ENCODE measurements at regions not wholly inside any gene's neighbourhood (a gene's known extent, or its start where the extent isn't known, plus 50 kb on each side); places are given as distances from the start of the nearest gene placed in this dataset.
"Not testable (repeated sequence)": the region's sequence is repeated elsewhere in the genome, so short reads cannot be mapped to it uniquely, and the experiment has no call there.

- H3K36me3 Mint-ChIP-seq (ENCODE audit: low read depth), result no peaks in the 10 kb centered on the region
- no peak for TF ChIP-seq CTCF (conservative IDR thresholded peaks at IDR 0.05)
- no peaks in the 10 kb centered on the region for H3K27me3 Mint-ChIP-seq (ENCODE audit: low read depth)
Measured at GRCh38 chr20:11174861-11175260, 501.1 kb upstream of the JAG1 start.

GRCh38 chr20:11176431-11176830, 502.6 kb upstream of the JAG1 start:
- H3K4me3 Mint-ChIP-seq, result no peak overlapping the region
- H3K27ac Mint-ChIP-seq (ENCODE audit: unreplicated experiment), result no peak overlapping the region
- DNase-seq (ENCODE audit: low read depth, low spot score), result no peak
- H3K36me3 Mint-ChIP-seq (ENCODE audit: low read depth), result no peaks in the 10 kb centered on the region
- H3K4me1 Mint-ChIP-seq, result peaks cover 8% of the 10 kb centered on the region
- no peak for TF ChIP-seq CTCF (conservative IDR thresholded peaks at IDR 0.05)
- peaks cover 7% of the 10 kb centered on the region for H3K9me3 Mint-ChIP-seq
- no peaks in the 10 kb centered on the region for H3K27me3 Mint-ChIP-seq (ENCODE audit: low read depth)

More at GRCh38 chr20:11174861-11175260, 501.1 kb upstream of the JAG1 start:
- no peak overlapping the region for H3K27ac Mint-ChIP-seq (ENCODE audit: unreplicated experiment)
- no peak overlapping the region for H3K4me3 Mint-ChIP-seq
- DNase-seq (ENCODE audit: low read depth, low spot score), result no peak
- peaks cover 8% of the 10 kb centered on the region for H3K4me1 Mint-ChIP-seq
- no peaks in the 10 kb centered on the region for H3K9me3 Mint-ChIP-seq

- Mint-ChIP-seq H3K4me3 (no peak overlapping the region), H3K4me1 (peaks cover 8% of the 10 kb centered on the region), H3K36me3 (ENCODE audit: low read depth) (no peaks in the 10 kb centered on the region), H3K27me3 (ENCODE audit: low read depth) (no peaks in the 10 kb centered on the region), H3K9me3 (peaks cover 9% of the 10 kb centered on the region), H3K27ac (ENCODE audit: unreplicated experiment) (no peak overlapping the region)
- peak; percentile 18 for TF ChIP-seq CTCF (conservative IDR thresholded peaks at IDR 0.05)
- no peak for DNase-seq (ENCODE audit: low read depth, low spot score)
Measured at GRCh38 chr20:11178946-11179654, 505.3 kb upstream of the JAG1 start.

GRCh38 chr20:11180186-11180585, 506.4 kb upstream of the JAG1 start:
- H3K4me1 Mint-ChIP-seq, result peaks cover 8% of the 10 kb centered on the region
- peaks cover 18% of the 10 kb centered on the region for H3K9me3 Mint-ChIP-seq
- no peak for DNase-seq (ENCODE audit: low read depth, low spot score)
- no peaks in the 10 kb centered on the region for H3K27me3 Mint-ChIP-seq (ENCODE audit: low read depth)
- no peak overlapping the region for H3K4me3 Mint-ChIP-seq
- no peak for TF ChIP-seq CTCF (conservative IDR thresholded peaks at IDR 0.05)
- H3K36me3 Mint-ChIP-seq (ENCODE audit: low read depth), result peaks cover 6% of the 10 kb centered on the region
- no peak overlapping the region for H3K27ac Mint-ChIP-seq (ENCODE audit: unreplicated experiment)

- H3K27ac Mint-ChIP-seq (ENCODE audit: unreplicated experiment); H3K27me3 Mint-ChIP-seq (ENCODE audit: low read depth); H3K4me1 Mint-ChIP-seq; H3K36me3 Mint-ChIP-seq (ENCODE audit: low read depth); H3K4me3 Mint-ChIP-seq; DNase-seq (ENCODE audit: low read depth, low spot score): not testable (repeated sequence)
- peaks cover 20% of the 10 kb centered on the region for H3K9me3 Mint-ChIP-seq
Measured at GRCh38 chr20:11181129-11181528, 507.3 kb upstream of the JAG1 start.

- H3K27ac Mint-ChIP-seq (ENCODE audit: unreplicated experiment), result peak overlapping the region; percentile 16
- H3K36me3 Mint-ChIP-seq (ENCODE audit: low read depth), result peaks cover 9% of the 10 kb centered on the region
- peaks cover 8% of the 10 kb centered on the region for H3K4me1 Mint-ChIP-seq
- no peak for DNase-seq (ENCODE audit: low read depth, low spot score)
- no peak overlapping the region for H3K4me3 Mint-ChIP-seq
- peaks cover 20% of the 10 kb centered on the region for H3K9me3 Mint-ChIP-seq
- no peaks in the 10 kb centered on the region for H3K27me3 Mint-ChIP-seq (ENCODE audit: low read depth)
- TF ChIP-seq CTCF (conservative IDR thresholded peaks at IDR 0.05), result no peak
Measured at GRCh38 chr20:11181966-11182365, 508.2 kb upstream of the JAG1 start.

Data from neural crest cell (in vitro differentiated cells).